GM18907 (cell line): ENCODE measurements at regions not wholly inside any gene's neighbourhood (a gene's known extent, or its start where the extent isn't known, plus 50 kb on each side); places are given as distances from the start of the nearest gene placed in this dataset.

Experiments used
- ATAC-seq: cut with Tn5 transposase; IDR thresholded peaks from one replicate; pipeline ENCODE4 v1.9.1; 2021; ENCODE audit warnings: mild to moderate bottlenecking, moderate library complexity; ENCODE audit not compliant: unreplicated experiment

- ATAC-seq, result no peak
Measured at GRCh38 chr20:10861090-10861489, 187.3 kb upstream of the JAG1 start.

- ATAC-seq, result no peak
Measured at GRCh38 chr20:10861619-10862018, 187.8 kb upstream of the JAG1 start.

GRCh38 chr20:10863337-10864060 is 189.7 kb upstream of the JAG1 start:
- no peak for ATAC-seq

- no peak for ATAC-seq
Measured at GRCh38 chr20:10864076-10864672, 190.4 kb upstream of the JAG1 start.

- no peak for ATAC-seq
Measured at GRCh38 chr20:10868299-10868698, 194.5 kb upstream of the JAG1 start.

- ATAC-seq, result no peak
Measured at GRCh38 chr20:10873026-10873425, 199.2 kb upstream of the JAG1 start.

- no peak for ATAC-seq
Measured at GRCh38 chr20:10875653-10876052, 201.9 kb upstream of the JAG1 start.

- ATAC-seq, result no peak
Measured at GRCh38 chr20:10876558-10876957, 202.8 kb upstream of the JAG1 start.

- ATAC-seq, result no peak
Measured at GRCh38 chr20:10877342-10877741, 203.5 kb upstream of the JAG1 start.

GRCh38 chr20:10883166-10883565 is 209.4 kb upstream of the JAG1 start:
- ATAC-seq, result no peak

- no peak for ATAC-seq
Measured at GRCh38 chr20:10893321-10893720, 219.5 kb upstream of the JAG1 start.

- ATAC-seq, result no peak
Measured at GRCh38 chr20:10897336-10897735, 223.5 kb upstream of the JAG1 start.

GRCh38 chr20:10898552-10898951 is 224.8 kb upstream of the JAG1 start:
- no peak for ATAC-seq

- no peak for ATAC-seq
Measured at GRCh38 chr20:10902174-10902573, 228.4 kb upstream of the JAG1 start.

- ATAC-seq, result no peak
Measured at GRCh38 chr20:10902576-10903282, 228.9 kb upstream of the JAG1 start.

- ATAC-seq, result no peak
Measured at GRCh38 chr20:10906834-10907233, 233.0 kb upstream of the JAG1 start.

- ATAC-seq, result no peak
Measured at GRCh38 chr20:10909803-10910202, 236.0 kb upstream of the JAG1 start.

- no peak for ATAC-seq
Measured at GRCh38 chr20:10910535-10911178, 236.9 kb upstream of the JAG1 start.

GRCh38 chr20:10911298-10911697 is 237.5 kb upstream of the JAG1 start:
- ATAC-seq, result no peak

GRCh38 chr20:10915815-10916214 is 242.0 kb upstream of the JAG1 start:
- no peak for ATAC-seq

- ATAC-seq, result no peak
Measured at GRCh38 chr20:10916312-10916711, 242.5 kb upstream of the JAG1 start.

- no peak for ATAC-seq
Measured at GRCh38 chr20:10917826-10918225, 244.0 kb upstream of the JAG1 start.
